ENCODE measurements at regions not wholly inside any gene's neighbourhood (a gene's known extent, or its start where the extent isn't known, plus 50 kb on each side); places are given as distances from the start of the nearest gene placed in this dataset.
"Not testable (repeated sequence)": the region's sequence is repeated elsewhere in the genome, so short reads cannot be mapped to it uniquely, and the experiment has no call there.

GRCh38 chr4:31649878-31650277, 929.7 kb downstream of the PCDH7 start:
- no peak for DNase-seq (ENCODE audit: low read depth)

GRCh38 chr4:31651541-31651940, 931.4 kb downstream of the PCDH7 start:
- DNase-seq (ENCODE audit: low read depth), result no peak

DNA sequence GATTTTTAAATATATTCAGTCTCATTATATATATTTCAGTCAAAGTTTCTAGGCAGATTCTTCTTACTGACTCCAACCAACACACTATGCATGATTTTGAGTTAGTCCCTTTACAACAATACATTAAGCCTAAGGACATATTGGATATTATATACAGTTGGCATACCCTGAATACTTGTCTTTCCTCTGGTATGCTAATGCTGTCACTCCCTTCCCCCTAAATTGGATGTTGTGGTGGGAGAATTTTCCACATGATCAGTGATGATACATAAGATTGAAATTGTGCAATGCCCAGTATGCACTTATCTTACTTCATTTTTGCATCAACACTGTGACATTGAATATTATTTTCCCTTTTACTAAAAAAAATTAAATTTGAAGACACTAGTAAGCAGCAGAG, 935.2 kb downstream of the PCDH7 start:
- no peak for DNase-seq (ENCODE audit: low read depth)

- no peak for DNase-seq (ENCODE audit: low read depth)
Observed at GRCh38 chr4:31657859-31658570, 937.8 kb downstream of the PCDH7 start.

GRCh38 chr4:31660916-31661315, 940.7 kb downstream of the PCDH7 start:
- DNase-seq (ENCODE audit: low read depth), result no peak

DNA sequence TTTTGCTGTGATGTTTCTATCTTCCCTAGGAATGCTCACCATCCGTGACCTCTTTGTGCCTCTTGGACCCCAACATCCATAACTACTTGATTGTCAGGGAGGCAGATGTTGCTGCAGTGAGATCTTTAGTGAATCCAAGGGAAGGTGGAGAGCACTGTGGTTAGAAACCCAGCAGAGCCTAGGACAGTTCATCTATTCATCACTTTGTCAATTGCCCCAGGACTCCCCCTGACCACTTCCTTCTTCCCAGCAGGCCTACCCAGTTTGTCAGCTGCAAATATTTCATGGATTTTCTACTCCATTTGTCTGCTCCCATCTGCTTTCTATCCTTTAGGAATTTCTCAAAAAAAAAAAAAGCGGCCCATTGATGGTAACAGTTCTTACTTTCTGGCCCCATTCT, 942.8 kb downstream of the PCDH7 start:
- DNase-seq (ENCODE audit: low read depth), result no peak

DNA sequence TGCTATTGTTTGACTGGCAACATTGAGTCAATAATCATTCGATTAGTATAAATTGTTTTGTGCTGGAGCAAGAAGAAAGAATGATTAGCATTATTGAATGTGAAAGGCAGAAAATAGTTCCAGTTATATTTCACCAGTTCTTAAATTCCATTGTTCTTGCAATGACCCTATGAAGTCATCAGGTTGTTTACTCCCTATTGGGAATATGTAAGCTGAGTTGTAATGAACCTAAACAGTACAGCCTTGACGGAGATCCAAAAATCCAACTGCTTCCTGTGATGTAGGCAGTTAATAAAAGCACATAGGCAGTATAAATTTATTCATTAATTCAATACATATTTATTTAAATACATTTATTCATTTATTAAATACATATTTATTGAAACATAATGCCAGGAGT, 947.5 kb downstream of the PCDH7 start:
- DNase-seq (ENCODE audit: low read depth), result no peak

- no peak for DNase-seq (ENCODE audit: low read depth)
Observed at GRCh38 chr4:31674313-31674947, 954.3 kb downstream of the PCDH7 start.

- DNase-seq (ENCODE audit: low read depth), result no peak
Observed at GRCh38 chr4:31678356-31678755, 958.2 kb downstream of the PCDH7 start.

DNA sequence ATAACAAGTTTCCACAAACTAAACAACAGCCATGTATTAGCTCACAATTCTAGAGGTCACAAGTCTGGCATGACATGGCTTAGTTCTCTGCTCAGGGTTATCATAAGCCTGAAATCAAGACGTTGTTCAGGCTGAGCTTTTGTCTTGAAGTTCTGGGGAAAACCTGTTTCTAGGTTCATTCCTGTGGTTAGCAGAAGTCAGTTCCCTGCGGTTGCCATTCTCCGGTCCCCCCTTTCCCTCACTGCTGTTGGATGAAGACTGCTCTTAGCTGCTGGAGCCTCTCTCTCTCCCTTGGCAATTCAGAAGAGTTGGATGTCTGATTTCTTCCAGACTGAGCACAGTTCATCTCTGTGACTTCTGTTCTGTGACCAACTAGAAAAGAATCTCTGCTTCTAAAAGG, 962.6 kb downstream of the PCDH7 start:
- DNase-seq (ENCODE audit: low read depth), result no peak

- DNase-seq (ENCODE audit: low read depth), result no peak
Observed at GRCh38 chr4:31687717-31688342, 967.7 kb downstream of the PCDH7 start.

DNA sequence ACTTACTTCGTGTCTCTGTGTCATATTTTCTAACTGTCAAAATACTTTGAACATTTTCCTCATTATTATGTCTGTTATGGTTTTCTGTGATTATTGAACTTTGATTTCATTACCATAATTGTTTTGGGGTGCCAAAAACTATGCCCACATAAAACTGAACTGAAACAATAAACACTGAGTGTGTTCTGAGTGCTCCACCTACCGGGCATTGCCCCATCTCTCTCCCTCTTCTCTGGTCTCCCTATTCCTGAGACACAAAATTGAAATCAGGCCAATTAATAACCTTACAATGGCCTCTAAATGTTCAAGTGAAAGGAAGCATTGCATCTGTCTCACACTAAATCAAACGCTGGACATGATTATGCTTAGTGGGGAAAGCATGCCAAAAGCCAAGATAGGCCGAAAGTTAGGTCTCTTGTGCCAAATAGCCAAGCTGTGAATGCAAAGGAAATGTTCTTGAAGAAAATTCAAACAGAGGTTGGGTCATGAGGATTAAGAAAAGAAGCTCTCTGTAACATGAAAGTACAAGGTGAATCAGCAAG, 972.3 kb downstream of the PCDH7 start:
- DNase-seq (ENCODE audit: low read depth), result no peak

GRCh38 chr4:31701256-31701655, 981.1 kb downstream of the PCDH7 start:
- DNase-seq (ENCODE audit: low read depth), result no peak

DNA sequence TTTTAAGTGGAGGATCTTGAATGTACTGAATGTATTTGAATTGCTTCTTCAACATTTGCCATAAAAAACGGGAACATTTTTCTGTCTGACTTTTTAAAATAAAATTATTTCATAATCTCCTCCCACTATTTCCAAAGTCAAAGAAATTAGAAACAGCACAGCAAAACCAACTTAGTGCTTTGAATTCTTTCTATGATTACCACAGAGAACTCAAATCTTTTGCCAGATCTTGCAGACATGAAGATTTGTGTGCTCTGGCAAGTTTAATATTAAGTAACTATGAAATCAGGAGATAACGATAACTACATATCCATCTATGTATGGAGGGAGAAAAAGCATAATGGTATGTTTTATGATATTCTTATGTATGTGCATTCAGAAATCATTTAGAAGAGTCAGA, 982.2 kb downstream of the PCDH7 start:
- DNase-seq (ENCODE audit: low read depth), result no peak

DNA sequence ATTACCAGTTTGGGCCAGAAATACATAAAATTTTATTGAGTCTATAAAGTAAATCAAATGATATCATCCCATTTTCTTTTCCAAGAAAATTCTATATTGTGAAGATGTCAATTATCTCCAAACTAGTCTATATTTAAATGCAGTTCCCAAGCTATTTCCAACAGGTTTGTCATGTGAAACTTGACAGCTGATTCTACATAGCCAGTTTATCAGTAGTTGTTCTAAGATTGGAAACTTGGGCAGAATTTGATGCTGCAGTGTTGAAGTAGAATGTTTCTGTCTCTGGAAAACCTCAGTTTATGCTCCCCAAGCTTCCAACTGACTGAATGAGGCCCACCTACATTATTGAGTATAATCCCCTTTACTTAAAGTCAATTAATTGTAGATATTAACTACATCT, 994.1 kb downstream of the PCDH7 start:
- DNase-seq (ENCODE audit: low read depth), result no peak

DNA sequence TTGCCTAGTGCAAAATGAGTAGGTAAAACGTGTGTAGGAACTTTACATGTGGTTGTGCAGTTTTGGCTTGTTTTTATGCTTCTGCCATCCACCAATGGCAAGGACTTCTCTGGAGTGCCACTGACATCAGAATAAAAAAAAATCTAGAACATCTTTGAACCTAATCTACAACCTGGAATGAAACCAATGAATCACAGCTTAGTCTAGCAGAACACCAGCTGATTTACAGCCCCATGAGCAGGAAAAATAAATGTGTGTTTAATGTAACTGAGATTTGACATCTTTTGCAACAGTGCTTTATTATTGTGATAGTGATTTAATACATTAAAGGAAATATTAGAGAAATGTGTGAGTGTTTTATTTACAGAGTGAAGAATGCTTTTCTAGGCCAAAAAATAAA, 995.1 kb downstream of the PCDH7 start:
- no peak for DNase-seq (ENCODE audit: low read depth)

GRCh38 chr4:31727030-31727429, 1006.9 kb downstream of the PCDH7 start:
- no peak for DNase-seq (ENCODE audit: low read depth)

- no peak for DNase-seq (ENCODE audit: low read depth)
Observed at GRCh38 chr4:31735004-31735403, 1014.8 kb downstream of the PCDH7 start.

GRCh38 chr4:31737419-31737818, 1017.2 kb downstream of the PCDH7 start:
- DNase-seq (ENCODE audit: low read depth), result no peak

GRCh38 chr4:31741326-31741725, 1021.2 kb downstream of the PCDH7 start:
- no peak for DNase-seq (ENCODE audit: low read depth)

- DNase-seq (ENCODE audit: low read depth), result no peak
Observed at GRCh38 chr4:31748382-31748781, 1028.2 kb downstream of the PCDH7 start.

GRCh38 chr4:31750581-31750980, 1030.4 kb downstream of the PCDH7 start:
- DNase-seq (ENCODE audit: low read depth), result not testable (repeated sequence)

GRCh38 chr4:31755751-31756150, 1035.6 kb downstream of the PCDH7 start:
- DNase-seq (ENCODE audit: low read depth), result no peak

All from EH (cell line).